ENCODE measurements at regions not wholly inside any gene's neighbourhood (a gene's known extent, or its start where the extent isn't known, plus 50 kb on each side); places are given as distances from the start of the nearest gene placed in this dataset.

DNA sequence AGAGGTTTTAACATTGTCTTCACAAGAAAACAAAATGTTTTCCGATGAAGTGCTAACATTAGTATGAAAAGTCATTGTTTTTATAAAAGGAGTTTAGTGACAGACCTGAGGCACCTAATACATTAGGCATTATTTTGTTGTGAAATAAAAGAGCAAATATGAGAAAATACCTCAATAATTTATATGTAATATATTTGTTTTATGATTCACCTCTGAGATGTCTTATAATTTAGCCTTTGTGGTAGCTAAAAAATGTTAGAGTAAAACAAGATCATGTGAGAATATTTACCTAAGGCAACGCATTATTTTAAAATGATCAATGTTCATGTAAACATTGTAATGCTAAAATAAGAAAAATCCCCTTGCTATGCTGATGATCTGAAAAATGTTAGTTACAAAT is 100.9 kb upstream of the WDFY3 start:
- Histone ChIP-seq H3K4me1 (no peaks in the 10 kb centered on the region), H3K27ac (no peak overlapping the region), H3K36me3 (no peaks in the 10 kb centered on the region), H3K4me3 (no peak overlapping the region), H3K9me3 (no peaks in the 10 kb centered on the region), H3K27me3 (no peaks in the 10 kb centered on the region)
- DNase-seq (no peak), ATAC-seq (no peak)
- intact Hi-C loops (cut with DNase I; ENCODE audit: low total_unique reads), result no loop called here
- in situ Hi-C loops (cut with MboI; ENCODE audit: low sequenced_read_pairs in 4 of 4), result no loop called here
- no peak for TF ChIP-seq POLR2A (IDR thresholded peaks at IDR 0.05)
- TF ChIP-seq, protein P1, sequence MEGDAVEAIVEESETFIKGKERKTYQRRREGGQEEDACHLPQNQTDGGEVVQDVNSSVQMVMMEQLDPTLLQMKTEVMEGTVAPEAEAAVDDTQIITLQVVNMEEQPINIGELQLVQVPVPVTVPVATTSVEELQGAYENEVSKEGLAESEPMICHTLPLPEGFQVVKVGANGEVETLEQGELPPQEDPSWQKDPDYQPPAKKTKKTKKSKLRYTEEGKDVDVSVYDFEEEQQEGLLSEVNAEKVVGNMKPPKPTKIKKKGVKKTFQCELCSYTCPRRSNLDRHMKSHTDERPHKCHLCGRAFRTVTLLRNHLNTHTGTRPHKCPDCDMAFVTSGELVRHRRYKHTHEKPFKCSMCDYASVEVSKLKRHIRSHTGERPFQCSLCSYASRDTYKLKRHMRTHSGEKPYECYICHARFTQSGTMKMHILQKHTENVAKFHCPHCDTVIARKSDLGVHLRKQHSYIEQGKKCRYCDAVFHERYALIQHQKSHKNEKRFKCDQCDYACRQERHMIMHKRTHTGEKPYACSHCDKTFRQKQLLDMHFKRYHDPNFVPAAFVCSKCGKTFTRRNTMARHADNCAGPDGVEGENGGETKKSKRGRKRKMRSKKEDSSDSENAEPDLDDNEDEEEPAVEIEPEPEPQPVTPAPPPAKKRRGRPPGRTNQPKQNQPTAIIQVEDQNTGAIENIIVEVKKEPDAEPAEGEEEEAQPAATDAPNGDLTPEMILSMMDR (IDR thresholded peaks at IDR 0.05 in 4 of 5, conservative IDR thresholded peaks at IDR 0.05 in 1 of 5), result no peak

DNA sequence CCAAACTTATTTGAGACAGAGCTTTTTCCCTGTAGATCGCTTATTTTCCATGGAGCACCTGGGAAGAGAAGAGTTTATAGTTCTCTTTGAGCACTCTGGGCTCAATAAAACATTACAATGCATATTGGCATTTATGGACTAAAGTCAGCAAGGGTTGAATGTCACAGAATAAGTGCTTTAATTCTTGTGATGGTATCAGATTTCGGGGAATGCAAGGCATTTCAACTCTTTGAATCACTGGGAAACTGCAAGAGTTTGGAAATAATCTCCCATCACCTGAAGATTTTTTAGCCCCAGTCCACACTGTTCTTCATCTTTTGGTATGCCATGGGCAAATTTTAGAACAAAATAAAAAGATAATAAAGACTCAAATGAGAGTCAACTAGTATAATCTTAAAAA is 111.5 kb upstream of the WDFY3 start:
- in situ Hi-C loops (cut with MboI; ENCODE audit: low sequenced_read_pairs in 4 of 4), result no loop called here
- TF ChIP-seq, protein P1 (IDR thresholded peaks at IDR 0.05 in 4 of 5, conservative IDR thresholded peaks at IDR 0.05 in 1 of 5), result no peak
- no peak for TF ChIP-seq POLR2A (IDR thresholded peaks at IDR 0.05)
- Histone ChIP-seq H3K27ac (no peak overlapping the region), H3K4me3 (no peak overlapping the region), H3K36me3 (no peaks in the 10 kb centered on the region), H3K9me3 (no peaks in the 10 kb centered on the region), H3K27me3 (no peaks in the 10 kb centered on the region), H3K4me1 (no peaks in the 10 kb centered on the region)
- ATAC-seq, result no peak
- intact Hi-C loops (cut with DNase I; ENCODE audit: low total_unique reads), result no loop called here
- no peak for DNase-seq

DNA sequence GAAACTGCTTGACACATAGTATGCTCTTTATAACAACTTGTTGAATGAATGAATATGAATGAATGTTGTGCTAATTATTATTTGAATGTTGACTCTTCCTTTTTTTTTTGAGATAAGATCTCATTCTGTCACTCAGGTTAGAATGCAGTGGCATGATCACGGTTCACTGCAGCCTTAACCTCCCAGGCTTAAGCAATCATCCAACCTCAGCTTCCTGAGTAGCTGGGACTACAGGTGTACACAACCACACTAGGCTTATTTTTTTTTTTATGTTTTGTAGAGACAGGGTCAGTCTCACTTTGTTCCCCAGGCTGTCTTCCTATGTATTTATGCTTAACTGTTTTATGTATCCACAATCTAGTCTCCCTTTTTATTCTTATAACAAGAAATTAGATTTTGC is 114.7 kb upstream of the WDFY3 start:
- no peak for TF ChIP-seq POLR2A (IDR thresholded peaks at IDR 0.05)
- TF ChIP-seq, protein P1 (IDR thresholded peaks at IDR 0.05 in 4 of 5, conservative IDR thresholded peaks at IDR 0.05 in 1 of 5), result no peak
- Histone ChIP-seq H3K27me3 (no peaks in the 10 kb centered on the region), H3K4me3 (no peak overlapping the region), H3K9me3 (no peaks in the 10 kb centered on the region), H3K36me3 (no peaks in the 10 kb centered on the region), H3K4me1 (no peaks in the 10 kb centered on the region), H3K27ac (no peak overlapping the region)
- in situ Hi-C loops (cut with MboI; ENCODE audit: low sequenced_read_pairs in 4 of 4), result loop anchor here in 1 of 4 donors (10.0 kb wide), 1 partner anchor 964 kb away; no protein-coding TSS in a partner anchor
- intact Hi-C loops (cut with DNase I; ENCODE audit: low total_unique reads), result loop anchor here (5.0 to 10.0 kb wide), 2 partner anchors 666 to 964 kb away; no protein-coding TSS in a partner anchor
- ATAC-seq (no peak), DNase-seq (no peak)

DNA sequence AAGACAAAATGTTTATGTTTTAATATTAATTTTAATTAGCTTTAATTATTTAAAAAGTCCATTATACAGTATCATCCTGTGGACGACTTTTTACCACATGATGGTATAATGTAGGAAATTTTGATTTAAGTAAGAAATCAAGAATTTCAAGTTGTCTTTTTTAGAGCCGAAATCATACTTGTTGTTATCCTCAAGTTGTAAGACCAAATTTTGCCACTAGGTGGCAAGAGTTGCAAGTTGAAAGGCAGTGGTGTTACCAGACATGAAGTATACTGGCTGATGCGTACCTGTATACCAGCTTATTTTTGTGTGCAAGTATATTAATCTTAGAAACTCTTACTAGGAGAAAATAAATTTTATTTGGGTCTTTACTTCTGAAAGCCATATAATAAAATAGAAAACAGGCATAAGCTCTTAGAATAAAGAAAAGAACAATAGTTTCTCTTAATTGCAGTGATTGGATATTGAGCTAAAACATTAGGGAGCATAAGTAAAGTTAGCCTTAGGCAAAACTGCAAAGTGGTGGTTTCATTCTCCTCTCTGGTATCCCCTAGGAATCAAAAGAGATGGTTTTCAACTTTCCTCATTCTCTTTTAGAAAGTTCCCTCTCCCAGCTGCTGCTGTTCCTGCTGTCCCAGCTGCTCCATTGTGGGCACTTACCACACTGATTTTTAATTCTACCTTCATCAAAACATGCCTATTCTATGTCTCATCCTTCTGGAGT is 118.0 kb upstream of the WDFY3 start:
- DNase-seq (peak in 1 of 2 donors; percentile 3), ATAC-seq (no peak)
- H3K27ac ChIP-seq, result no peak overlapping the region
- H3K4me3 ChIP-seq, result no peak overlapping the region
- in situ Hi-C loops (cut with MboI; ENCODE audit: low sequenced_read_pairs in 4 of 4), result loop anchor here in 1 of 4 donors (10.0 kb wide), 1 partner anchor 960 kb away; no protein-coding TSS in a partner anchor
- H3K4me1 ChIP-seq, result no peaks in the 10 kb centered on the region
- H3K36me3 ChIP-seq, result no peaks in the 10 kb centered on the region
- H3K9me3 ChIP-seq, result no peaks in the 10 kb centered on the region
- H3K27me3 ChIP-seq, result no peaks in the 10 kb centered on the region
- intact Hi-C loops (cut with DNase I; ENCODE audit: low total_unique reads), result loop anchor here (5.0 to 10.0 kb wide), 2 partner anchors 663 to 960 kb away; no protein-coding TSS in a partner anchor
- no peak for TF ChIP-seq POLR2A (IDR thresholded peaks at IDR 0.05)
- TF ChIP-seq, protein P1 (IDR thresholded peaks at IDR 0.05 in 4 of 5, conservative IDR thresholded peaks at IDR 0.05 in 1 of 5), result peak; percentile 39 to 71 (median 53)
